C4-2B (cell line): ENCODE measurements at regions not wholly inside any gene's neighbourhood (a gene's known extent, or its start where the extent isn't known, plus 50 kb on each side); places are given as distances from the start of the nearest gene placed in this dataset.

Experiments used
- H3K27ac ChIP-seq: fragments of 450-650 bp; 2 replicates; pipeline ENCODE4 v1.5.1; 2017
- CTCF ChIP-seq: fragments of 450-650 bp; conservative IDR thresholded peaks from 2 replicates; pipeline ENCODE4 v1.5.1; 2017; ENCODE audit warnings: mild to moderate bottlenecking
- ZFX ChIP-seq: fragments of 450-650 bp; IDR thresholded peaks from 2 replicates; pipeline ENCODE4 v1.6.1; 2017

DNA sequence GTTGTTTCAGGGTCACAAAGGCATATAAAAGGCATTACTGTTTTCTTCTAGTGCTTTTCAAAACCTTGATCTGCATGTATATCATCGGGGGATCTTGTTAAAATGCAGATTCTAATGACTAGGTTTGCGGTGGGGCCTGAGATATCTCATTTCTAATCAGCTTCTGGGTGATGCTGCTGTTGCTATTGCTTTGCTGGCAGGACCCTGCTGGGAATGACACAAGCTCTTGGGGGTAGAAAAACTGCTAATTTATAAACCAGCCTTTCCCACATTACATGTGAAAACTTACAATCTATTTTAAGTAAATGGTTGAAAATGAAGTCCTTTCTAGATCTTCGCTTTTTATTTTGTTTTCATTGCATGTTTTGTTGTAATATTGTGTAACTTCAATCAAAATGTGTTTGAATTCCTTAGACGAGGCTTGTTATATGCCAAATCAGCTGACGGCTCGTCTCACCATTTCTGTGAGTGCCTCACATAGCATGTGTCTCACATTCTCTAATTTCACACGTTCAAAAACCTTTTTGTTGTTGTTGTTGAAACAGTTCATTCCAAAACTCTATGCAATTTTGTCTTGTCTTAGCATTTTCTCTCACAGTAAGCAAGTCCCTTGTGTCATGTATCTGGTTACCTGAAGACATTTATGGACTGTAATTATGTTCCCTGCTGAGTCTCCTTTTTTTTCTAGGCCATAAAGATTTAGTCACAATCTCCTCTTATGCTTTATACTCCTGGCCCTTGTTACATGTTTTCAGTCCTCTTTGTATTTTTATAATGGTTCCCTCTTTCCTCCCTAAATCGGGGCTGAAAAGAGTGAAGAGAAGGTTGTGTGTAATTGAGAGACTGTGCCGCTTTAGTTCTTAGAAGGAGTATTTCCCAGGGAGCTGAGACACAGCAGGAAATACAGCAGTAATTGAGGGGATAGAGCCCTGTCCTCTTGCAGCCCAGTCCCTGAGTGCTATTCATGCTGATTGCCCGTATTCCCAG is 521.0 kb upstream of the SEMA6A start:
- H3K27ac ChIP-seq = no peak overlapping the region
- TF ChIP-seq CTCF = no peak
- no peak for TF ChIP-seq ZFX

GRCh38 chr5:117094114-117094815 is 519.6 kb upstream of the SEMA6A start:
- H3K27ac ChIP-seq = no peak overlapping the region

GRCh38 chr5:117093653-117094052 is 519.0 kb upstream of the SEMA6A start:
- no peak for TF ChIP-seq CTCF
- TF ChIP-seq ZFX = no peak
- H3K27ac ChIP-seq = no peak overlapping the region

More at GRCh38 chr5:117094114-117094815, 519.6 kb upstream of the SEMA6A start:
- TF ChIP-seq CTCF (no peak), ZFX (no peak)

GRCh38 chr5:117089001-117089400 is 514.4 kb upstream of the SEMA6A start:
- TF ChIP-seq CTCF = no peak
- no peak for TF ChIP-seq ZFX

DNA sequence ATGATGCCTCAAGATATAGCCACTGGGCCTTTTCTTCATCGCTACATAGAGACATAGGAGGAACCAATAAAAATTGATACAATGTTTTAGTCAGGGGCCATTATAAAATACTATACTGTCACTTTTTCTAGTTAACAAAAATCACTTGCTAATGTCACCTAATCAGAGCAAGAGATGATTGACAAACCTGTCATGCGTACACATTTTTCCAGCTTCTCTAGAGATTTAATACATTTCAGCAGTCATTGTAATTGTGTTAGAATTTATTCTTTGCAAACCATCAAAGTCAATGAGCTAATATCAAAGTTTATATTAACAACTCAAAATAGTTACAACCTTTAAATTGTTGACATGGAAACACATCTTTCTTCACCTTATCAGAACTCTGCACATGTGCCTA is 513.6 kb upstream of the SEMA6A start:
- H3K27ac ChIP-seq = no peak overlapping the region
- TF ChIP-seq CTCF (no peak), ZFX (no peak)

More at GRCh38 chr5:117089001-117089400, 514.4 kb upstream of the SEMA6A start:
- no peak overlapping the region for H3K27ac ChIP-seq

DNA sequence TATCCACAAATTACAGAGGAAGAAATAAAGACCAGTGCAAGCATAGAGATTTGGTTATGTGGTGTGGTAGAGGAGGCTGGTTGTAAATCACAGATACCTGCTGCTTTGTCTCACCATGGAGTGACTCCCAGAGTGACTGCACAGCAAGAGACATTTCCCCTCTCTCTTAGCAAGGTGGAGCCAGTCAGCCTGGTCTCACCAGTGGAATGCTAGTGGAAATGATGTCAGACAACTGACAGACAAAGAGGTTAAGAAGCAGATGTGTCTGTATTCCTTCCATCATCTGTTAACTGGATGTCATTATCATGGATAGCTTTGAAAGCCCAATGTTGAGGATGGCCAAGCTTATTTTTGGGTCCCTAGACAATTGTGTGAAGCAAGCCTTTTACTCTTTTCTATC is 509.4 kb upstream of the SEMA6A start:
- no peak for TF ChIP-seq CTCF
- no peak for TF ChIP-seq ZFX
- H3K27ac ChIP-seq = no peak overlapping the region

DNA sequence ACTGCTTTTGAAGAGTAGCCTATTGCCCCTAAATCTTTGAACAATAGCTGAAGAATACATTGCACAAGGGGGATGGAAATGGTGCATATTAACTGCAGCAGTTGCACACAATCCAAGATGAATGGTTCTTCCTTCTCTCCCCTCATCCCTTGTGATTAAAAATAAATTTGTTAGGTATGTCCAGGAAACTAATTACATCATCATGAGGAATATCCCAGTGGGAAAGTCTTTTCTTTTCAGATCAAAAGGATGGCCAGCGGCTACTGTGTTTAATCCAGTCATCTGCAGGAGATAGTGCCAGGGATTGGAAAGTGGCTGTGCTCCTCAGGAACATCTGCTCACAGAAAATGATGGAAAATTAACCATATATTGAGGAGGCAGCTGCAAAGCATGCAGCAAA is 508.4 kb upstream of the SEMA6A start:
- no peak overlapping the region for H3K27ac ChIP-seq
- TF ChIP-seq ZFX (no peak), CTCF (no peak)
